ENCODE measurements at regions not wholly inside any gene's neighbourhood (a gene's known extent, or its start where the extent isn't known, plus 50 kb on each side); places are given as distances from the start of the nearest gene placed in this dataset.

GRCh38 chr6:79394690-79395089 is 142.5 kb downstream of the LCA5 start:
- H3K4me1 ChIP-seq (ENCODE audit: control insufficient read depth, insufficient read depth, low read length) = no peaks in the 10 kb centered on the region
- no peak overlapping the region for H3K27ac ChIP-seq (ENCODE audit: low read length)
- no peaks in the 10 kb centered on the region for H3K27me3 ChIP-seq (ENCODE audit: control insufficient read depth, insufficient read depth, low read length)
- no peaks in the 10 kb centered on the region for H3K36me3 ChIP-seq (ENCODE audit: control insufficient read depth, insufficient read depth, low read length)
- no peak for DNase-seq
- H3K9me3 ChIP-seq (replicated peaks; ENCODE audit: control insufficient read depth, low read depth, low read length) = no peaks in the 10 kb centered on the region
- 40% methylated on average over 1 of the region's 3 CpGs for WGBS (ENCODE audit: insufficient coverage)
- no peak overlapping the region for H3K4me3 ChIP-seq (ENCODE audit: low read length)

DNA sequence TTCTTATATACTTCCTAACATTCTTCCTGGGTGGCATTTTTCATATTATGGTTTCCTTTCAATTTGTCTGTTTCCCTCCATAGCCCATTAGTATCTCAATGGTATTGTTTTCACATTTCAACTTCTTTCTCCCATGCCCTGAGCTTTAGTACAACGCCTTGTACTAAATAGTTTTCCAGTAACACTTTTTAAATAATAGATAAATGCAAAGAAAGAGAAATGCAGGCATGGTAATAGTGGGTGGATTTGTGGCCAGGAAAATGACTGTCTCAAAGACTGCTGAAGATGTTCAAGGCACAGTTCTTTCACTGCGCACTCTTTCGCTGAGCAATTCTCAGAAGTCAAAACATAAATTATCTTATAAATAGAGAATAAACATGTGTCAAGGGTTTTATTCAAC is 145.1 kb downstream of the LCA5 start:
- Histone ChIP-seq H3K9me3 (replicated peaks; ENCODE audit: control insufficient read depth, low read depth, low read length) (no peaks in the 10 kb centered on the region), H3K4me1 (ENCODE audit: control insufficient read depth, insufficient read depth, low read length) (no peaks in the 10 kb centered on the region), H3K36me3 (ENCODE audit: control insufficient read depth, insufficient read depth, low read length) (no peaks in the 10 kb centered on the region), H3K27me3 (ENCODE audit: control insufficient read depth, insufficient read depth, low read length) (no peaks in the 10 kb centered on the region), H3K4me3 (ENCODE audit: low read length) (no peak overlapping the region), H3K27ac (ENCODE audit: low read length) (no peak overlapping the region)
- WGBS (ENCODE audit: insufficient coverage) = no CpG with 5 or more reads among the region's 3 CpGs
- DNase-seq = no peak

DNA sequence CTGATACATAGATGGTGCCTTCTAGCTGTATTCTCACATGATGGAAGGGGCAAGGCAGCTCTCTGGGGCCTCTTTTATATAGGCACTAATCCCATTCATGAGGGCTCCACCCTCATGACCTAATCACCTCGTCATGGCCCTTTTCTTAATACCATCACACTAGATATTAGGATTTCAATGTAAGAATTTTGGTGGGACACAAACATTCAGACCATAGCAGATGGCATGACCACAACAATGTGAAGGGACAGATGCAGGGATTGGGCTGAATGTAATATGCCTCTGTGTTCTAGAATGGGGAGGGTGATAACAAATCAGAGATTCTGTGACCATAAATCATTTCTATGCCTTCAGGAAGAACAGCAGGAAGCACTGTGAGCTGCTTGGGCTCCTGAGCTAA is 145.8 kb downstream of the LCA5 start:
- no CpG with 5 or more reads among the region's 1 CpG for WGBS (ENCODE audit: insufficient coverage)
- no peaks in the 10 kb centered on the region for H3K9me3 ChIP-seq (replicated peaks; ENCODE audit: control insufficient read depth, low read depth, low read length)
- H3K36me3 ChIP-seq (ENCODE audit: control insufficient read depth, insufficient read depth, low read length) = no peaks in the 10 kb centered on the region
- no peaks in the 10 kb centered on the region for H3K27me3 ChIP-seq (ENCODE audit: control insufficient read depth, insufficient read depth, low read length)
- no peaks in the 10 kb centered on the region for H3K4me1 ChIP-seq (ENCODE audit: control insufficient read depth, insufficient read depth, low read length)
- DNase-seq = no peak
- H3K27ac ChIP-seq (ENCODE audit: low read length) = no peak overlapping the region
- H3K4me3 ChIP-seq (ENCODE audit: low read length) = no peak overlapping the region

- Histone ChIP-seq H3K27ac (ENCODE audit: low read length) (no peak overlapping the region), H3K4me3 (ENCODE audit: low read length) (no peak overlapping the region), H3K4me1 (ENCODE audit: control insufficient read depth, insufficient read depth, low read length) (peaks cover 2% of the 10 kb centered on the region), H3K9me3 (replicated peaks; ENCODE audit: control insufficient read depth, low read depth, low read length) (no peaks in the 10 kb centered on the region), H3K27me3 (ENCODE audit: control insufficient read depth, insufficient read depth, low read length) (no peaks in the 10 kb centered on the region), H3K36me3 (ENCODE audit: control insufficient read depth, insufficient read depth, low read length) (no peaks in the 10 kb centered on the region)
- 43% methylated on average over 1 of the region's 4 CpGs for WGBS (ENCODE audit: insufficient coverage)
- no peak for DNase-seq
Measured at GRCh38 chr6:79385893-79386292, 151.3 kb downstream of the LCA5 start.

- Histone ChIP-seq H3K36me3 (ENCODE audit: control insufficient read depth, insufficient read depth, low read length) (no peaks in the 10 kb centered on the region), H3K27me3 (ENCODE audit: control insufficient read depth, insufficient read depth, low read length) (no peaks in the 10 kb centered on the region), H3K9me3 (replicated peaks; ENCODE audit: control insufficient read depth, low read depth, low read length) (no peaks in the 10 kb centered on the region), H3K4me3 (ENCODE audit: low read length) (no peak overlapping the region), H3K4me1 (ENCODE audit: control insufficient read depth, insufficient read depth, low read length) (peaks cover 2% of the 10 kb centered on the region), H3K27ac (ENCODE audit: low read length) (no peak overlapping the region)
- DNase-seq = no peak
- no CpG with 5 or more reads among the region's 1 CpG for WGBS (ENCODE audit: insufficient coverage)
Measured at GRCh38 chr6:79385333-79385732, 150.9 kb upstream of the HMGN3 start.

DNA sequence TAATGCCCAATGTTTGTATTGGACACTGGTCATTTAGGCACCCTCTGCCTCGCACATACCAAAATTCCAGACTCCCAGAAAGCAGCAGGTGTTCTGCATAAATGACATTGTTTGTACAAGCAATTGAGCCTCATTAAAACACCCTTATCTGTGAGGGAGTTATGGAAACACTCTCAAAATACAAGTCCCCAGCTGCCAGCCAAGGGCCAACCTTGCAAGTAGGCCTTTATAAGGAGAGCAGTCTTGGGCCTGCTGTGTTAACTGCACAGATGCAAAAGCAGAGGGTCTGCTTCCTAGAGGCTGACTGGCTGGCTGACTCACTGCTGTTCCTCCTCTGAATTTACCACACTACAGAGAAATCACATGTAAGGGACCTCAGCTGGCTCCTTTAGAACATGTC is 150.4 kb upstream of the HMGN3 start:
- DNase-seq = no peak
- H3K9me3 ChIP-seq (replicated peaks; ENCODE audit: control insufficient read depth, low read depth, low read length) = no peaks in the 10 kb centered on the region
- no peak overlapping the region for H3K27ac ChIP-seq (ENCODE audit: low read length)
- H3K27me3 ChIP-seq (ENCODE audit: control insufficient read depth, insufficient read depth, low read length) = no peaks in the 10 kb centered on the region
- no peak overlapping the region for H3K4me3 ChIP-seq (ENCODE audit: low read length)
- no CpG with 5 or more reads among the region's 1 CpG for WGBS (ENCODE audit: insufficient coverage)
- H3K36me3 ChIP-seq (ENCODE audit: control insufficient read depth, insufficient read depth, low read length) = no peaks in the 10 kb centered on the region
- H3K4me1 ChIP-seq (ENCODE audit: control insufficient read depth, insufficient read depth, low read length) = peaks cover 2% of the 10 kb centered on the region

GRCh38 chr6:79378957-79379356 is 144.5 kb upstream of the HMGN3 start:
- no peak for DNase-seq
- no CpG with 5 or more reads among the region's 5 CpGs for WGBS (ENCODE audit: insufficient coverage)
- H3K4me3 ChIP-seq (ENCODE audit: low read length) = no peak overlapping the region
- H3K27ac ChIP-seq (ENCODE audit: low read length) = no peak overlapping the region
- H3K27me3 ChIP-seq (ENCODE audit: control insufficient read depth, insufficient read depth, low read length) = no peaks in the 10 kb centered on the region
- H3K36me3 ChIP-seq (ENCODE audit: control insufficient read depth, insufficient read depth, low read length) = no peaks in the 10 kb centered on the region
- H3K9me3 ChIP-seq (replicated peaks; ENCODE audit: control insufficient read depth, low read depth, low read length) = no peaks in the 10 kb centered on the region
- H3K4me1 ChIP-seq (ENCODE audit: control insufficient read depth, insufficient read depth, low read length) = no peaks in the 10 kb centered on the region

- DNase-seq = no peak
- no peaks in the 10 kb centered on the region for H3K4me1 ChIP-seq (ENCODE audit: control insufficient read depth, insufficient read depth, low read length)
- H3K27me3 ChIP-seq (ENCODE audit: control insufficient read depth, insufficient read depth, low read length) = no peaks in the 10 kb centered on the region
- H3K9me3 ChIP-seq (replicated peaks; ENCODE audit: control insufficient read depth, low read depth, low read length) = no peaks in the 10 kb centered on the region
- no peak overlapping the region for H3K4me3 ChIP-seq (ENCODE audit: low read length)
- no CpG with 5 or more reads among the region's 1 CpG for WGBS (ENCODE audit: insufficient coverage)
- H3K27ac ChIP-seq (ENCODE audit: low read length) = no peak overlapping the region
- no peaks in the 10 kb centered on the region for H3K36me3 ChIP-seq (ENCODE audit: control insufficient read depth, insufficient read depth, low read length)
Measured at GRCh38 chr6:79377888-79378348, 143.4 kb upstream of the HMGN3 start.

- DNase-seq = no peak
- H3K36me3 ChIP-seq (ENCODE audit: control insufficient read depth, insufficient read depth, low read length) = no peaks in the 10 kb centered on the region
- no CpG with 5 or more reads among the region's 1 CpG for WGBS (ENCODE audit: insufficient coverage)
- H3K4me1 ChIP-seq (ENCODE audit: control insufficient read depth, insufficient read depth, low read length) = no peaks in the 10 kb centered on the region
- H3K4me3 ChIP-seq (ENCODE audit: low read length) = no peak overlapping the region
- no peaks in the 10 kb centered on the region for H3K27me3 ChIP-seq (ENCODE audit: control insufficient read depth, insufficient read depth, low read length)
- no peaks in the 10 kb centered on the region for H3K9me3 ChIP-seq (replicated peaks; ENCODE audit: control insufficient read depth, low read depth, low read length)
- H3K27ac ChIP-seq (ENCODE audit: low read length) = no peak overlapping the region
Measured at GRCh38 chr6:79377047-79377446, 142.6 kb upstream of the HMGN3 start.

DNA sequence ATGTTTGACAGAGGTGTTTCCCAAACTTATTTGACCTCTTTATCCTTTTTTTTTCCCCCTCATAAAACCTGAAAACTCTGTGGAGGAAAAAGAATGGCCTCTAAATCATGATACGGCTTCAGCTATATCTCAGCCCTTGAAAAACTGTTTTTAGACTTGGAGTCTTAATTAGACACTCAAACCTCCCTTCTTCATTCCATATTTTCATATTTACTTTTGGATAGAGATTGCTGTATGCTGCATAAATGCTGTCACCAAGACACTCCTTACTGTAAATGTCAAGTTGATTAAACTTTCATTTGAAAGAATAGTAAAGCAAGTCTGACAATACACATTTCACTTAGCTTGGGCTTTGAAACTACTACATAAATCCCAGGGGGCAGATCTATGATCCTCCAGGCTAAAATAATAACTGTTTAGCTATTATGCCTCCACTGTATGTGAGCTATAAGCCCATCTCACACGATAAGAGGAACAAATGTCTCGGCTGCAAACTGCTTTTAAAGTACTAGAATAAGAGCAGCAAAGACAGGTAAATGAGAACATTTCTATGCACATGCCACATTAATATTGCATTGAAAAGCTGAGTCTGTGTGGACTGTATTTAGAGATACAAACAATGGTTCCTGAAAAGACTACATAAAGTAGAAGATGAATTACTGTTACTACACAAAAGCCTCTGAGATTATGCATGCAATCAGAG is 141.3 kb upstream of the HMGN3 start:
- no peak for DNase-seq

DNA sequence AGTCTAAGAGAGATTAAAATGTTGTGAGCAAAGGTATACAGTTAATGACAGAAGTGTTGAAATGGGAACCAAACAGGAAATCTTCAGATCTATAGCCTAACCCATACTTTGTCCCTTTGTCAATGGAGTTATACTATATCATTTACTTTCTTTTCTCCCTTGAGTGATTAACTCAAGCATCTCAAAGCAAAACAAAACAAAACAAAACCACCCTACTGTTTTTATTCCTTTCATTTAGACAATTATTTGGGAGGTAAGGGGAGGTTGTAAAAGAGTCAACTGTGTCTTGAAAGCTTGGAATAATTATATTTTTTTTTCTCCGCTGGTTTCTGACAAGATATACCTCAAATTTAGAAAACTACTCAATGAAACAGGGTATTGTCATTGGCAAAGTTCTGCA is 139.8 kb upstream of the HMGN3 start:
- WGBS (ENCODE audit: insufficient coverage) = no CpG with 5 or more reads among the region's 1 CpG
- Histone ChIP-seq H3K4me1 (ENCODE audit: control insufficient read depth, insufficient read depth, low read length) (no peaks in the 10 kb centered on the region), H3K27me3 (ENCODE audit: control insufficient read depth, insufficient read depth, low read length) (no peaks in the 10 kb centered on the region), H3K9me3 (replicated peaks; ENCODE audit: control insufficient read depth, low read depth, low read length) (no peaks in the 10 kb centered on the region), H3K36me3 (ENCODE audit: control insufficient read depth, insufficient read depth, low read length) (no peaks in the 10 kb centered on the region), H3K4me3 (ENCODE audit: low read length) (no peak overlapping the region), H3K27ac (ENCODE audit: low read length) (no peak overlapping the region)
- DNase-seq = no peak

More for the DNA sequence above, 141.3 kb upstream of the HMGN3 start:
- no peaks in the 10 kb centered on the region for H3K4me1 ChIP-seq (ENCODE audit: control insufficient read depth, insufficient read depth, low read length)
- no peak overlapping the region for H3K4me3 ChIP-seq (ENCODE audit: low read length)
- WGBS (ENCODE audit: insufficient coverage) = no CpG with 5 or more reads among the region's 3 CpGs
- H3K9me3 ChIP-seq (replicated peaks; ENCODE audit: control insufficient read depth, low read depth, low read length) = no peaks in the 10 kb centered on the region
- H3K36me3 ChIP-seq (ENCODE audit: control insufficient read depth, insufficient read depth, low read length) = no peaks in the 10 kb centered on the region
- H3K27ac ChIP-seq (ENCODE audit: low read length) = no peak overlapping the region
- no peaks in the 10 kb centered on the region for H3K27me3 ChIP-seq (ENCODE audit: control insufficient read depth, insufficient read depth, low read length)
